GM12865 (cell line): ENCODE measurements at regions not wholly inside any gene's neighbourhood (a gene's known extent, or its start where the extent isn't known, plus 50 kb on each side); places are given as distances from the start of the nearest gene placed in this dataset.

ENCODE experiments used
- DNase-seq: peaks from one replicate; pipeline ENCODE4 v3.0.0; 2010; ENCODE audit warnings: low read depth
- H3K4me3 ChIP-seq: 2 replicates; pipeline ENCODE4 v1.5.1; 2011; ENCODE audit warnings: mild to moderate bottlenecking, low read depth, low read length, control low read depth
- TF ChIP-seq, protein P1 (sequence below): IDR thresholded peaks from 2 replicates; pipeline ENCODE4 v1.5.1; 2011; ENCODE audit warnings: low read length, control low read depth, low read depth, inconsistent platforms; ENCODE audit not compliant: insufficient read depth; ENCODE audit errors: missing control alignments

DNA sequence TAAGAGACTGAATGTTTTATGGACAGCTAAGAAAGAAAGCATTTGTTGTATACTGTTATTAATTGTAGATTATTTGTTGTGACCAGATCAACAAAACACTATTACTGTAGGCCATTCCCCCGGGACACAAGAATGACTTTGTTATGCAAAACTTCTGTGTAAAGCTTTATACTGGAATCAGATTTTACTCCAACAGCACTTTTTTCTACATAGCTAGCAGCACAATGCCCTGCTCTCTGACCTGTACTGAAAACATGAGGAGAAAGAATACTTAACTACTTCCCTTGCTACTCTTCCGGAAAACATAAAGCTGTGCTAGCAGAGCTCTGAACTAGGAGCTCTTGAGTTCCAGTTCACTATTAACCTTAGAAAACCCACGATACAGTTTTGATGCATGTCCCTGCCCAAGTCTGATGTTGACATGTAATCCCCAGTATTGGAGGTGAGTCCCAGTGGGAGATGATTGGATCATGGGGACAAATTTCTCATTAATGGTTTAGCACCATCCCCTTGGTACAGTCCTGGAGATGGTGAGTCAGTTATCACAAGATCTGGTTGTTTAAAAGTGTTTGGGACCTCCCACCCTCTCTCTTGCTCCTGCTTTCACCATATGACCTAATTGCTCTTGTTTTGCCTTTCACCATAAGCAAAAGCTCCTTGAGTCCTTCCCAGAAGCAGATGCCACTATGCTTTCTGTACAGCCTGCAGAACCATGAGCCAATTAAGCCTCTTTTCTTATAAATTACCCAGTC, 601.1 kb upstream of the PIK3C3 start:
- H3K4me3 ChIP-seq: no peak overlapping the region
- DNase-seq: no peak
- TF ChIP-seq, protein P1, sequence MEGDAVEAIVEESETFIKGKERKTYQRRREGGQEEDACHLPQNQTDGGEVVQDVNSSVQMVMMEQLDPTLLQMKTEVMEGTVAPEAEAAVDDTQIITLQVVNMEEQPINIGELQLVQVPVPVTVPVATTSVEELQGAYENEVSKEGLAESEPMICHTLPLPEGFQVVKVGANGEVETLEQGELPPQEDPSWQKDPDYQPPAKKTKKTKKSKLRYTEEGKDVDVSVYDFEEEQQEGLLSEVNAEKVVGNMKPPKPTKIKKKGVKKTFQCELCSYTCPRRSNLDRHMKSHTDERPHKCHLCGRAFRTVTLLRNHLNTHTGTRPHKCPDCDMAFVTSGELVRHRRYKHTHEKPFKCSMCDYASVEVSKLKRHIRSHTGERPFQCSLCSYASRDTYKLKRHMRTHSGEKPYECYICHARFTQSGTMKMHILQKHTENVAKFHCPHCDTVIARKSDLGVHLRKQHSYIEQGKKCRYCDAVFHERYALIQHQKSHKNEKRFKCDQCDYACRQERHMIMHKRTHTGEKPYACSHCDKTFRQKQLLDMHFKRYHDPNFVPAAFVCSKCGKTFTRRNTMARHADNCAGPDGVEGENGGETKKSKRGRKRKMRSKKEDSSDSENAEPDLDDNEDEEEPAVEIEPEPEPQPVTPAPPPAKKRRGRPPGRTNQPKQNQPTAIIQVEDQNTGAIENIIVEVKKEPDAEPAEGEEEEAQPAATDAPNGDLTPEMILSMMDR: no peak

DNA sequence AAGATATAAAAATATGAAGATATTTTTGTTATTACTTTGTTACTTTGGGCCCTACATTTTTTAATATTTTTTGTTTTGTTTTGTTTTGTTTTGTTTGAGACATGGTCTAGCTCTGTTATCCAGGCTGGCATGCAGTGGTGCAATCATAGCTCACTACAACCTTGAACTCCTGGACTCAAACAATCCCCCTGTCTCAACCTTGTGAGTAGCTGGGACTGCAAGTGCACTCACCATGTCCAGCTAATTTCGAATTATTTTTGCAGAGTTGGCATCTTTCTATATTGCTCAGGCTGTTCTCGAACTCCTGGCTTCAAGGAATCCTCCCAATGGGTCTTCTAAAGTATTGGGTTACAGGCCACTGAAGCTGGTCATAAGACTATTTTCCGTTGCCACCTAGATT, 603.6 kb upstream of the PIK3C3 start:
- TF ChIP-seq, protein P1: no peak
- H3K4me3 ChIP-seq: no peak overlapping the region
- DNase-seq: no peak

DNA sequence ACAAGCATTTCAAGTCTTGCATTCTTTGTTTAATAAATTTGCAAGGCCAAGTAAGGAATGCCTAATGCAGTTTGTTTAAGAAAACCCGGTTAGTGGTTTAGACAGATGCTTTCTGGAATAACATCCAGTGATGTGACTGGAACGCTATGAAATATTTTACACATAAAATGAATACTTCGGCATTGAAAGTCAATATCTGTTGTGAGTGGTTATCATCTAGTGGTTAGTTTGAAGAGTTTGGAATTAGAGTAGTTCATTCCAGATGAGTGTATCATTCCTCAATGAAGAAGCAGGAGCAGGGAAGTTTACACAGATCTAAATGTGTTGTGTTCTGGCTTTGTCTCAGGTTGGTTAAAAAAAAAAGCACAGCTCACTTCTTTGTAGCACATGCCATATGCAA, 608.0 kb upstream of the PIK3C3 start:
- DNase-seq: no peak
- TF ChIP-seq, protein P1: no peak
- no peak overlapping the region for H3K4me3 ChIP-seq

DNA sequence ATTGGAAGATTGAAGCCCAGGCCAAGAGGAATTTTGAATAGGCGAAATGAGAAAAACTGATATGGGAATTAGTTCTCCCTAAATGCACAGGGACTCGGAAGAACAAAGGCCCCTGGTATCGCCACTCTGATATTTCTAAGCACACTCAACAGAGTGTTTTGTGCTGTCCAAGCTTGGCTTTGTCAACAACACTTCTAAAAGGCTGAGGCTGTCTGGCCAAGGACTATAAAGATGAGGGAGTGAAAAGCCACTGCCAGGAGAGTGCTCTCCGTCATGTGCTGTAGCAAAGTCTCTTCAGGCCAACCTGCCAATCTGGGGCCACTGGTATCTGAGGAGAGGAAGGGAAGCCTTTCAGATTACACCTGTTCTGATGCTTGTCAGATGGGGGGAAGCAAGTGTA, 611.2 kb upstream of the PIK3C3 start:
- no peak overlapping the region for H3K4me3 ChIP-seq
- no peak for DNase-seq
- TF ChIP-seq, protein P1: no peak

DNA sequence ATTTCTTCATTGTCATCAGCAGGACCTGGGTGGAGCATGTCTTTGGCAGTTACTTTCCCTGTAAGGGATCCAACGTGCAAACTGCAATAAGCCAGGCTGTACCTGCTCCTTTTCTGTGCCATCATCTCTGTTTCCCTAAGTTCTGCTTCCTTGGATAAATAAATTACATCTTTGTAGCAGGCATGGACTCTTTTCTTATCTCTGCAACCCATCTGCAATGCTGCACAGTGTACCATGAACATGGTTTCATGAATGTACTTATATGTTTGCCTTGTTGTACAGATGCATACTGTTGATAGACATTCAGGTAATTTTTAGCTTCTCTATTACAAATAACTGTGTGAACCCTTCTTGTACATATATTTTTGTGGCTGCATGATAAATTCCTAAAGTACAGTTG, 616.7 kb upstream of the PIK3C3 start:
- no peak overlapping the region for H3K4me3 ChIP-seq

DNA sequence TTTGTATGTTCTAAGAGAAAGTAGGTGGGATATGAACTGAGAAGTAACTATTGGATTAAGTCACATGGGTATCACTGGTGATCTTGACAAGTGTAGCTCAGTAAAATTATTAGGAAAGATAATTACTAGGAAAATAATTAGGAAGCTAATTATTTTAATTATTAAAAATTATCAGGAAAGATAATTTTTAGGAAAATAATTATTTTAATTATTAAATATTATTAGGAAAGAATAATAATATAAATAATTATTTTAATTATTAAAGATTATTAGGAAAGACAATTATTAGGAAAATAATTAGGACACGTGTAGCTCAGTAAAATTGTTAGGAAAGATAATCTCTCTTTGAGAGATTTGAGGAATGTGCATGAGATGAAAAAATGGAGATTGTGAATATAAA, 623.4 kb upstream of the PIK3C3 start:
- TF ChIP-seq, protein P1: no peak
- DNase-seq: no peak
- H3K4me3 ChIP-seq: no peak overlapping the region

More for the DNA sequence above, 616.7 kb upstream of the PIK3C3 start:
- TF ChIP-seq, protein P1: no peak
- no peak for DNase-seq

DNA sequence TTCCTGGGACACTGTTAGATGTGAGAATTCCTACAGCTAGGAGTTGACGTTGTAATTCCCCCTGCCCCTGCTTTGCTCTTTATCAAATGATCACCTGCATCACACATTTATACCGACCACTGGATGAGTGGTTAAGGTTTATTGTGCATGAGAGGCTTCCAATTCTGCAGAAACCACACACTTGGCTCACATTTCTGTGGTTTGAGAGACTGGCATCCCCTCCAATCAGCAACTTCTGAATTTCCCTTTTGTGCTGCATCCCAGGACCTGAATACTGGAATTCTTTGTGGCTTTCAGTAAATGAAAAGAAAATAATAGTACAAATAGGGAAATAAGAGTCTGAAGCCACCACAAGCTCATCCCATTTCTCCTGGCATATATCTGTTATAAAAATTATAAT, 628.7 kb upstream of the PIK3C3 start:
- DNase-seq: no peak
- TF ChIP-seq, protein P1: no peak

More for the DNA sequence above, 628.7 kb upstream of the PIK3C3 start:
- H3K4me3 ChIP-seq: no peak overlapping the region
